WTC11 (cell line): ENCODE measurements at regions not wholly inside any gene's neighbourhood (a gene's known extent, or its start where the extent isn't known, plus 50 kb on each side); places are given as distances from the start of the nearest gene placed in this dataset.
A peak's percentile ranks its signal among the peaks of the same experiment; 100 is the strongest.

ENCODE experiments used
- ATAC-seq: fragments of 200-7000 bp; cut with Tn5 transposase; 2 replicates; pipeline ENCODE4 v1.10.0; 2021; ENCODE audit warnings: mild to moderate bottlenecking, moderate library complexity
- CTCF ChIA-PET: fragments of 300-600 bp; sonication (Branson Sonifier 250); formaldehyde crosslinking; loops from one replicate; lab custom pipeline; 2021; ENCODE audit warnings: antibody characterized with exemption; lab: Charles Lee
- POLR2A ChIA-PET: fragments of 350-600 bp; sonication (Branson Sonifier 250); formaldehyde crosslinking; loops from one replicate; lab custom pipeline; 2021; ENCODE audit warnings: antibody characterized with exemption; lab: Charles Lee
- DNase-seq: peaks from one replicate; pipeline ENCODE4 v3.0.0; 2021; ENCODE audit warnings: low spot score
- H3K27ac Mint-ChIP-seq: 2 replicates; pipeline ENCODE4 v1.8.0; 2021; ENCODE audit warnings: mixed read lengths
- H3K27me3 Mint-ChIP-seq: 2 replicates; pipeline ENCODE4 v1.8.0; 2021; ENCODE audit warnings: low read depth, mild to moderate bottlenecking, moderate library complexity, mixed read lengths
- H3K36me3 Mint-ChIP-seq: 2 replicates; pipeline ENCODE4 v1.8.0; 2021; ENCODE audit warnings: mixed read lengths
- H3K4me1 Mint-ChIP-seq: 2 replicates; pipeline ENCODE4 v1.8.0; 2022; ENCODE audit warnings: mixed read lengths
- H3K4me3 Mint-ChIP-seq: 2 replicates; pipeline ENCODE4 v1.8.0; 2021; ENCODE audit warnings: mild to moderate bottlenecking, moderate library complexity, mixed read lengths
- H3K9me3 Mint-ChIP-seq: 2 replicates; pipeline ENCODE4 v1.8.0; 2021; ENCODE audit warnings: mixed read lengths
- AR ChIP-seq: fragments of 250-450 bp; sonication (Bioruptor Pico); IDR thresholded peaks from 2 replicates; pipeline ENCODE4 v1.9.0; 2021; ENCODE audit warnings: mild to moderate bottlenecking
- ATF2 ChIP-seq: sonication (generic); formaldehyde crosslinking; IDR thresholded peaks from 2 replicates; pipeline ENCODE4 v1.8.1; 2022; ENCODE audit warnings: low read depth, missing genetic modification reagents, borderline replicate concordance
- ATF6 ChIP-seq: sonication (generic); formaldehyde crosslinking; IDR thresholded peaks from 2 replicates; pipeline ENCODE4 v1.8.1; 2023; ENCODE audit warnings: mild to moderate bottlenecking, missing genetic modification reagents
- EMX1 ChIP-seq: fragments of 250-450 bp; sonication (Bioruptor Pico); IDR thresholded peaks from 2 replicates; pipeline ENCODE4 v1.8.0; 2021; ENCODE audit warnings: mild to moderate bottlenecking
- ETV6 ChIP-seq: sonication (generic); formaldehyde crosslinking; IDR thresholded peaks from 2 replicates; pipeline ENCODE4 v1.8.1; 2022; ENCODE audit warnings: mild to moderate bottlenecking, missing genetic modification reagents
- JUN ChIP-seq: sonication (generic); formaldehyde crosslinking; IDR thresholded peaks from 2 replicates; pipeline ENCODE4 v1.8.0; 2023; ENCODE audit warnings: mild to moderate bottlenecking, missing genetic modification reagents
- RORB ChIP-seq: fragments of 250-450 bp; sonication (Bioruptor Pico); IDR thresholded peaks from 2 replicates; pipeline ENCODE4 v1.9.0; 2021; ENCODE audit warnings: mild to moderate bottlenecking
- SMAD4 ChIP-seq: sonication (generic); formaldehyde crosslinking; IDR thresholded peaks from 2 replicates; pipeline ENCODE4 v1.8.0; 2022; ENCODE audit warnings: mild to moderate bottlenecking, missing genetic modification reagents
- TEAD4 ChIP-seq: sonication (generic); formaldehyde crosslinking; IDR thresholded peaks from 2 replicates; pipeline ENCODE4 v1.8.0; 2022; ENCODE audit warnings: mild to moderate bottlenecking, missing genetic modification reagents
- USF1 ChIP-seq: sonication (generic); formaldehyde crosslinking; IDR thresholded peaks from 2 replicates; pipeline ENCODE4 v1.8.0; 2022; ENCODE audit warnings: mild to moderate bottlenecking, missing genetic modification reagents
- USF2 ChIP-seq: sonication (generic); formaldehyde crosslinking; IDR thresholded peaks from 2 replicates; pipeline ENCODE4 v1.8.1; 2023; ENCODE audit warnings: mild to moderate bottlenecking, missing genetic modification reagents, moderate library complexity
- ZBTB21 ChIP-seq: sonication (generic); formaldehyde crosslinking; IDR thresholded peaks from 2 replicates; pipeline ENCODE4 v1.8.1; 2023; ENCODE audit warnings: mild to moderate bottlenecking, missing genetic modification reagents, borderline replicate concordance
- ZBTB43 ChIP-seq: sonication (generic); formaldehyde crosslinking; IDR thresholded peaks from 2 replicates; pipeline ENCODE4 v1.8.1; 2023; ENCODE audit warnings: mild to moderate bottlenecking, missing genetic modification reagents
- ZMAT4 ChIP-seq: fragments of 250-450 bp; sonication (Bioruptor Pico); IDR thresholded peaks from 2 replicates; pipeline ENCODE4 v1.9.0; 2021; ENCODE audit warnings: mild to moderate bottlenecking
- ZNF219 ChIP-seq: sonication (generic); formaldehyde crosslinking; IDR thresholded peaks from 2 replicates; pipeline ENCODE4 v1.8.0; 2023; ENCODE audit warnings: missing genetic modification reagents, mild to moderate bottlenecking, borderline replicate concordance
- ZNF396 ChIP-seq: fragments of 250-450 bp; sonication (Bioruptor Pico); IDR thresholded peaks from 2 replicates; pipeline ENCODE4 v1.8.0; 2021; ENCODE audit warnings: mild to moderate bottlenecking, moderate library complexity, borderline replicate concordance
- ZNF512 ChIP-seq: sonication (generic); formaldehyde crosslinking; IDR thresholded peaks from 2 replicates; pipeline ENCODE4 v1.8.1; 2022; ENCODE audit warnings: missing genetic modification reagents, borderline replicate concordance

GRCh38 chr13:106232681-106233080, 302.8 kb downstream of the EFNB2 start:
- TF ChIP-seq ZBTB43 (CRISPR knock-in tag) = no peak
- TF ChIP-seq ZNF512 (CRISPR knock-in tag) = no peak
- no peak overlapping the region for H3K4me3 Mint-ChIP-seq
- peaks cover 11% of the 10 kb centered on the region for H3K9me3 Mint-ChIP-seq
- ATAC-seq (peak; percentile 26; the same call in 1 of the 2 replicates), DNase-seq (no peak)
- ChIA-PET CTCF (no interaction called here), POLR2A (no interaction called here)
- peak overlapping the region; percentile 69 for H3K27ac Mint-ChIP-seq
- 0 out of 2 replicates have a peak, but pooled peaks cover 6% of the 10 kb centered on the region for H3K36me3 Mint-ChIP-seq
- 0 out of 2 replicates have a peak, but pooled peaks cover 4% of the 10 kb centered on the region for H3K27me3 Mint-ChIP-seq
- H3K4me1 Mint-ChIP-seq = peaks cover 36% of the 10 kb centered on the region

GRCh38 chr13:106230450-106230849, 305.0 kb downstream of the EFNB2 start:
- Mint-ChIP-seq H3K4me3 (no peak overlapping the region), H3K27me3 (no peaks in the 10 kb centered on the region)
- DNase-seq = no peak
- TF ChIP-seq AR (no peak), ATF2 (no peak), ATF6 (CRISPR knock-in tag) (no peak), ZNF396 (CRISPR knock-in tag) (no peak), TEAD4 (CRISPR knock-in tag) (no peak), ZNF219 (CRISPR knock-in tag) (no peak), JUN (CRISPR knock-in tag) (no peak), ZBTB43 (CRISPR knock-in tag) (no peak), SMAD4 (CRISPR knock-in tag) (no peak), USF1 (CRISPR knock-in tag) (no peak), EMX1 (CRISPR knock-in tag) (no peak), USF2 (CRISPR knock-in tag) (no peak), RORB (CRISPR knock-in tag) (no peak), ZBTB21 (CRISPR knock-in tag) (no peak), ETV6 (CRISPR knock-in tag) (no peak), ZMAT4 (no peak)
- TF ChIP-seq, all 79 proteins: peak for 0
- peaks cover 32% of the 10 kb centered on the region for H3K4me1 Mint-ChIP-seq
- 0 out of 2 replicates have a peak, but pooled peaks cover 6% of the 10 kb centered on the region for H3K36me3 Mint-ChIP-seq
- ChIA-PET POLR2A (no interaction called here), CTCF (no interaction called here)
- peaks cover 15% of the 10 kb centered on the region for H3K9me3 Mint-ChIP-seq
- no peak overlapping the region for H3K27ac Mint-ChIP-seq
- no peak for ATAC-seq
